GM13977 (cell line): ENCODE measurements at regions not wholly inside any gene's neighbourhood (a gene's known extent, or its start where the extent isn't known, plus 50 kb on each side); places are given as distances from the start of the nearest gene placed in this dataset.

ENCODE experiments used
- DNase-seq: peaks from one replicate; pipeline ENCODE4 v3.0.0; 2012; ENCODE audit warnings: low spot score
- in situ Hi-C: fragments of 300-500 bp; cut with MboI; formaldehyde crosslinking; loops from one replicate; pipeline ENCODE4 v1.12.0; 2022; ENCODE audit warnings: low sequenced_read_pairs, low pct_unique_long_range_greater_than_20kb, mixed read lengths, inconsistent platforms; ENCODE audit not compliant: unreplicated experiment
- TF ChIP-seq, protein P1 (sequence below): IDR thresholded peaks from 2 replicates; pipeline ENCODE4 v1.5.1; 2012; ENCODE audit warnings: mild to moderate bottlenecking, control low read depth; ENCODE audit not compliant: insufficient read depth; ENCODE audit errors: extremely low read depth, missing control alignments

DNA sequence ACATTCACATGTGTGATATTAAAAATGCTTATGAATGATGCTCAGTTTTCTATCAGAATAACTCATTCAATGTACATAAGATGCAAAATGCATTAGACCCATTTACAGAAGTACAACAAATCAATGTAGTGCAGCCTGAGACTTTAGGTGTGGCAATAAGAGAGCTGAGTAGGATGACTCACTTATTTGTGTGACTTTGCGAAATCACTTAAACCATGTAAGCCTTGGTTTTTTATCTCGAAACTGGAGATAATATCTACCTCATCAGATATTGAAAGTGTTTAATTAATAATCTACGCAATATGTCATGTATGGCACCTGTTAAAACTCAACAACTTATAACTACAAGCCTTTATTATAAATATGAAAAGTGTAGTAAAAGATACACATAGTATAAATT lies 105.7 kb upstream of the LUZP2 start:
- TF ChIP-seq, protein P1, sequence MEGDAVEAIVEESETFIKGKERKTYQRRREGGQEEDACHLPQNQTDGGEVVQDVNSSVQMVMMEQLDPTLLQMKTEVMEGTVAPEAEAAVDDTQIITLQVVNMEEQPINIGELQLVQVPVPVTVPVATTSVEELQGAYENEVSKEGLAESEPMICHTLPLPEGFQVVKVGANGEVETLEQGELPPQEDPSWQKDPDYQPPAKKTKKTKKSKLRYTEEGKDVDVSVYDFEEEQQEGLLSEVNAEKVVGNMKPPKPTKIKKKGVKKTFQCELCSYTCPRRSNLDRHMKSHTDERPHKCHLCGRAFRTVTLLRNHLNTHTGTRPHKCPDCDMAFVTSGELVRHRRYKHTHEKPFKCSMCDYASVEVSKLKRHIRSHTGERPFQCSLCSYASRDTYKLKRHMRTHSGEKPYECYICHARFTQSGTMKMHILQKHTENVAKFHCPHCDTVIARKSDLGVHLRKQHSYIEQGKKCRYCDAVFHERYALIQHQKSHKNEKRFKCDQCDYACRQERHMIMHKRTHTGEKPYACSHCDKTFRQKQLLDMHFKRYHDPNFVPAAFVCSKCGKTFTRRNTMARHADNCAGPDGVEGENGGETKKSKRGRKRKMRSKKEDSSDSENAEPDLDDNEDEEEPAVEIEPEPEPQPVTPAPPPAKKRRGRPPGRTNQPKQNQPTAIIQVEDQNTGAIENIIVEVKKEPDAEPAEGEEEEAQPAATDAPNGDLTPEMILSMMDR = no peak
- in situ Hi-C loops = no loop called here
- DNase-seq = no peak

GRCh38 chr11:24400059-24400665 lies 96.7 kb upstream of the LUZP2 start:
- DNase-seq = no peak
- TF ChIP-seq, protein P1 = no peak
- in situ Hi-C loops = no loop called here

- TF ChIP-seq, protein P1 = no peak
- in situ Hi-C loops = no loop called here
- DNase-seq = no peak
Measured at GRCh38 chr11:24406389-24406788, 90.5 kb upstream of the LUZP2 start.

GRCh38 chr11:24406980-24407379 lies 89.9 kb upstream of the LUZP2 start:
- no peak for DNase-seq
- TF ChIP-seq, protein P1 = no peak
- in situ Hi-C loops = no loop called here

- in situ Hi-C loops = no loop called here
- no peak for DNase-seq
- TF ChIP-seq, protein P1 = no peak
Measured at GRCh38 chr11:24407733-24408132, 89.1 kb upstream of the LUZP2 start.

DNA sequence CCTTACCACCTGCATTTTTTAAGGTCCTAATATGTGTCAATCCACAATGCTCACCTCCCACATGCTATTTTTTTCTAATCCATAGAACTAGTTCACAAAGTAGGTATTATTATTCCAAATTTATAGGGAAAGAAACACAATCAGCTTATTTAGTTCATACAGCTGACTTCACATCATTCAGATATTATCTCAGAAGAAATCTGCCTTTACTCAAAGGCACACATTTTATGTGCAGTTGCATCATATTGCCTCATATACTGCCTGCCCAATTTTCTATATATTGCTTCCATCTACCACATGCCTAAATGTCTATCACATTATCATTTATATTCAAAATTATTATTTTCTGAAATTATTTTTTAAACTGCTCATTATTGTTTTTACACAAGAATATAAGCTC lies 88.7 kb upstream of the LUZP2 start:
- no peak for DNase-seq
- TF ChIP-seq, protein P1 = no peak
- in situ Hi-C loops = no loop called here

- no peak for DNase-seq
- in situ Hi-C loops = no loop called here
- TF ChIP-seq, protein P1 = no peak
Measured at GRCh38 chr11:24411791-24412190, 85.1 kb upstream of the LUZP2 start.
